AG10803 (cell line): ENCODE measurements at regions not wholly inside any gene's neighbourhood (a gene's known extent, or its start where the extent isn't known, plus 50 kb on each side); places are given as distances from the start of the nearest gene placed in this dataset.

Experiments used
- DNase-seq: peaks from one replicate; pipeline ENCODE4 v3.0.0; 2010; ENCODE audit warnings: low read depth
- H3K4me3 ChIP-seq: 2 replicates; pipeline ENCODE4 v1.5.1; 2011; ENCODE audit warnings: mild to moderate bottlenecking, low read length, control low read depth
- TF ChIP-seq, protein P1 (sequence below): conservative IDR thresholded peaks from 2 replicates; pipeline ENCODE4 v1.5.1; 2011; ENCODE audit warnings: mild to moderate bottlenecking, low read length, control low read depth, inconsistent platforms

DNA sequence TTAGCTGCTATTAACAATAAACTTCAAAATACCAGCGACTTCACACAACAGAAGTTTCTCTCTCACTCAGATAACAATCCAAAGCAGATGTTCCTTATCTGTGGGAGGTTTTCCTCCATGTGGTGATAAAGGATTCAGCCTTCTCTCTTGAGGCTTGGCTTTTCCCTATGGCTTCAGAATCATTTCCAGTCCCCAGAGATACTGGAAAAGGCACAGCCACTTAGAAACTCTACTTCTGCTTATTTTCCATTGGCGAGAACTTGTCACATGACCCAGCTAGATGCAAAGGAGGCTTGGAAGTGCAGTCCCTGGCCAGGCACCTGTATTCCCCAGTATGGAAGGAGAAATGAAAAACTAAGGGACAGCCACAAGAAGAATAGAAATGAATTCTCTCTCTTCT, 344.8 kb downstream of the MTX2 start:
- TF ChIP-seq, protein P1, sequence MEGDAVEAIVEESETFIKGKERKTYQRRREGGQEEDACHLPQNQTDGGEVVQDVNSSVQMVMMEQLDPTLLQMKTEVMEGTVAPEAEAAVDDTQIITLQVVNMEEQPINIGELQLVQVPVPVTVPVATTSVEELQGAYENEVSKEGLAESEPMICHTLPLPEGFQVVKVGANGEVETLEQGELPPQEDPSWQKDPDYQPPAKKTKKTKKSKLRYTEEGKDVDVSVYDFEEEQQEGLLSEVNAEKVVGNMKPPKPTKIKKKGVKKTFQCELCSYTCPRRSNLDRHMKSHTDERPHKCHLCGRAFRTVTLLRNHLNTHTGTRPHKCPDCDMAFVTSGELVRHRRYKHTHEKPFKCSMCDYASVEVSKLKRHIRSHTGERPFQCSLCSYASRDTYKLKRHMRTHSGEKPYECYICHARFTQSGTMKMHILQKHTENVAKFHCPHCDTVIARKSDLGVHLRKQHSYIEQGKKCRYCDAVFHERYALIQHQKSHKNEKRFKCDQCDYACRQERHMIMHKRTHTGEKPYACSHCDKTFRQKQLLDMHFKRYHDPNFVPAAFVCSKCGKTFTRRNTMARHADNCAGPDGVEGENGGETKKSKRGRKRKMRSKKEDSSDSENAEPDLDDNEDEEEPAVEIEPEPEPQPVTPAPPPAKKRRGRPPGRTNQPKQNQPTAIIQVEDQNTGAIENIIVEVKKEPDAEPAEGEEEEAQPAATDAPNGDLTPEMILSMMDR: no peak
- DNase-seq: no peak
- no peak overlapping the region for H3K4me3 ChIP-seq

DNA sequence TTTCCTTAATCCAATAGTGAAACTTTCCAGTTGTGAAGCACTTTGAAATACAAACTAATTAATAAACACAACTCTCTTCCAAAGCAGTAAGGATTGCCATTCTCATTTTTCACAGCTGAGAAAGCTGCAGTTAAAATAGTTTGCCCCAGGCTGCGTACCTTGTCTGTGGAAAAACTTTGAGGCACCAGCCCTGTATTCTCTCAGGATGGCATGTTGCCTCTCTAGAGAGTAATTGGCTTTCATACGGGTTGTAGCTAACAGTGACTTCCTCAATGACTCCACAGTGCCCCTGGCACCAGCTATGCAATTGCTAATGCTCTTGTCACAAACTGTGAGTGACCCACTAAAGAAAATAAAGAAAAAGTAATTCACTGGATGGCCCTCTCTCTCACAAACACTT, 345.7 kb downstream of the MTX2 start:
- TF ChIP-seq, protein P1: no peak

DNA sequence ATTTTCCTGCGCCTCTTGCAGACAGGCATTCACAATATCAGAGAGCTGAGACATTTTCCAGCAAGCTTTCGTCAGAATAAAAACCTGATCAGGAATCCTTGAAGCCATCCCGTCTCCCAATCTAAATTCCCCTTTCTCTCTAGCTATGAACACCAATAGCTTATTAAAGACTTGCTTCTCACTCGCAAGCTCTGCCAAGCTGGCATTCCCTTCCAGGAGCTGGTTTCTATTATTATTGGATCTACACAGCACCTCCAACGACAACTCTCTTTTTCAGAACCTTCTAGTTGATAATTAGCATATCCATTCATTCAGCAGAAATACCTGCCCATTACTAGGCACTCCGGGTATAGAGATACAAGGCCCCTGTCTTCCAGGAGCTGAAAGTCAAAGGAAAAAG, 350.3 kb downstream of the MTX2 start:
- H3K4me3 ChIP-seq: no peak overlapping the region
- no peak for DNase-seq
- TF ChIP-seq, protein P1: no peak

More for the DNA sequence above, 345.7 kb downstream of the MTX2 start:
- DNase-seq: no peak
- H3K4me3 ChIP-seq: no peak overlapping the region

DNA sequence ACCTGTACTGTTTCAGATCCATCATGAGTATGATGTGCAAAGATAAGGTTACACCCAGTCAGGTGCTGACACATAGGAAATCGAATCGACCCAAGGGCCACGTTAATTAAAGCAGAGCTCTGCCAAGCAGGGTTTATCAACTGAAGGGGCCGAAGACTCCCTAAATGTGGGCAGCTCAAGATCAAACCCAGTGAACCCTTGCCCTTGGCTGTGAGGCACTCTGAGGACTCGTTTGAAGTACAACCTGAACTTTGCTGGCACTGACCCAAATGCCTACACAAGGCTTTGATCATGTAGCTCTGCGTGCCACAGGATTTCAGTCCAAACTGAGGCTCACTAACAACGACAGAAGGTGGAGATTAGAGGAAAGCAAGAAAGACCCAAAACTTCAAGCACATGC, 352.1 kb downstream of the MTX2 start:
- TF ChIP-seq, protein P1: no peak
- H3K4me3 ChIP-seq: no peak overlapping the region
- DNase-seq: no peak

DNA sequence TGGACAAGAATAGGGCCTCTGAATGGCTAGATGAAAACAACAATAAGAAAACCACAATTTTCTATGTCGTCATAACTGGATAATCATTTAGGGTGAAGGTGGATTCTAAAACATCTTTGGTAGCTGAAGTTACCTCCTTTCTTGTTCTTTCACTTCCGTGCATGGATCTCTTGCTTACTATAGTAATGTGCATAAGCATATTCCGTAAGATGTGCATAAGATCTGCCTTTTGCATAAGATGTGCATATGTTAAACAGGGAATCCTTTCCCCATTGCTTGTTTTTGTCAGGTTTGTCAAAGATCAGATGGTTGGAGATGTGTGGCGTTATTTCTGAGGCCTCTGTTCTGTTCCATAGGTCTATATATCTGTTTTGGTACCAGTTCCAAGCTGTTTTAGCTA, 353.6 kb downstream of the MTX2 start:
- H3K4me3 ChIP-seq: no peak overlapping the region
- no peak for DNase-seq
- TF ChIP-seq, protein P1: no peak

DNA sequence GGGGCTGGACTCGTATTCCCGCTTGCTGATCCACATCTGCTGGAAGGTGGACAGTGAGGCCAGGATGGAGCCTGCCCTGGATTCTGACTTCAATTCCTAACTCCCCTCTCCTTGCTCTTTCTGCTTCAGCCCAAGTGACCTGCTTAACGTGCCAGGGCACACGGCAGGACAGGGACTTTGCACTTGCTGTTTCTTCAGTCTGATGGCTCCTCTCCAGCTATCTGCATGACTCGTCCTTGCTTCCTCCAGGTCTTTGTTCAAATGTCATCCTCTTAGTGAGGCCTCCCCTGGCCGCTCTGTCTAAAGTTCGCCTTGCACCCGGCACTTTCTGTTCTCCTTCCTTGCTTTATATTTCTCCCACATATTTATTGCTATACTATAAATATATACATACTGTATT, 357.6 kb downstream of the MTX2 start:
- H3K4me3 ChIP-seq: no peak overlapping the region
- TF ChIP-seq, protein P1: no peak
- DNase-seq: no peak

DNA sequence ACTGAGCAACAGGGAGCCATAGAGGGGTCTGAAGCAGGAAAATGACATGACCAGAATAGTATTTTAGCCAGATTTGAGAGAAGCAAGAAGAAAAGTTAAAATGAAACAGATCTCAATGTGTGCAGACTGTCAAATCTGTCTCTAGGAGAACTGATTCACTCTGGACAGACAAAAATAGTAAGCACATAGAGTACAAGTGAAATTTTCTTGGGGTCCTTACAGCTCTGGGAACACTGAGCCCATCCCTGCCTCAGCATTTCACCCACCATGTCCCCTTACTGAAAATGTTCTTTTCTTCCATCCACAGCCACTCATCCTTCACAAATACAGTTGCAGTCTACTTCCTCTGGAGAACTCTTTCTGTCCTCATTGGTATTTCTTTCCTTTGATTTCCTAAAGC, 359.2 kb downstream of the MTX2 start:
- TF ChIP-seq, protein P1: no peak
- no peak for DNase-seq
- H3K4me3 ChIP-seq: no peak overlapping the region
